ENCODE measurements at regions not wholly inside any gene's neighbourhood (a gene's known extent, or its start where the extent isn't known, plus 50 kb on each side); places are given as distances from the start of the nearest gene placed in this dataset.

GRCh38 chr5:57950616-57951228, 468.1 kb upstream of the ACTBL2 start:
- no peak for TF ChIP-seq CTCF (IDR thresholded peaks at IDR 0.05; ENCODE audit: borderline replicate concordance, extremely low read depth, low read length, poor library complexity, severe bottlenecking)
- no peak for TF ChIP-seq EZH2 (IDR thresholded peaks at IDR 0.05; ENCODE audit: borderline replicate concordance, low read depth, low read length, severe bottlenecking)
